Choroid plexus epithelial cell (primary cell): ENCODE measurements at regions not wholly inside any gene's neighbourhood (a gene's known extent, or its start where the extent isn't known, plus 50 kb on each side); places are given as distances from the start of the nearest gene placed in this dataset.

Source experiments
- DNase-seq: peaks from one replicate; pipeline ENCODE4 v3.0.0-alpha.2; 2010; ENCODE audit warnings: low read depth
- H3K4me3 ChIP-seq: 2 replicates; pipeline ENCODE4 v1.5.1; 2011; ENCODE audit warnings: low read depth, mild to moderate bottlenecking, control low read depth, low read length, moderate library complexity
- CTCF ChIP-seq: conservative IDR thresholded peaks from 2 replicates; pipeline ENCODE4 v1.5.1; 2011; ENCODE audit warnings: low read depth, mild to moderate bottlenecking, control low read depth, inconsistent platforms, low read length, moderate library complexity

- TF ChIP-seq CTCF, result no peak
- H3K4me3 ChIP-seq, result no peak overlapping the region
- no peak for DNase-seq
Observed at GRCh38 chr10:126854726-126855495, 50.3 kb upstream of the DOCK1 start.
